Calu3 (cell line): ENCODE measurements at regions not wholly inside any gene's neighbourhood (a gene's known extent, or its start where the extent isn't known, plus 50 kb on each side); places are given as distances from the start of the nearest gene placed in this dataset.

Experiments
- BruUV-seq: library from RNA; stranded (reverse); fragments of 400-500 nt; replicated peaks from 2 replicates; lab custom pipeline; 2021; lab: Mats Ljungman, UMichigan
- CTCF ChIA-PET: fragments of 300-600 bp; sonication (Branson Sonifier 250); formaldehyde crosslinking; loops from one replicate; lab custom pipeline; 2022; ENCODE audit warnings: antibody characterized with exemption; lab: Charles Lee
- DNase-seq: peaks from one replicate; pipeline ENCODE4 v3.0.0; 2022
- H3K27ac Mint-ChIP-seq: one replicate; pipeline ENCODE4 v1.8.0; 2022; ENCODE audit warnings: mixed read lengths; ENCODE audit not compliant: unreplicated experiment
- H3K27me3 Mint-ChIP-seq: one replicate; pipeline ENCODE4 v1.8.0; 2022; ENCODE audit warnings: mixed read lengths; ENCODE audit not compliant: unreplicated experiment
- H3K36me3 Mint-ChIP-seq: one replicate; pipeline ENCODE4 v1.8.0; 2022; ENCODE audit warnings: mild to moderate bottlenecking, moderate library complexity, mixed read lengths; ENCODE audit not compliant: insufficient read depth, unreplicated experiment
- H3K4me1 Mint-ChIP-seq: one replicate; pipeline ENCODE4 v1.8.0; 2022; ENCODE audit warnings: mild to moderate bottlenecking, low read depth, mixed read lengths; ENCODE audit not compliant: unreplicated experiment
- H3K4me3 Mint-ChIP-seq: one replicate; pipeline ENCODE4 v1.8.0; 2022; ENCODE audit warnings: mild to moderate bottlenecking, low read depth, moderate library complexity, mixed read lengths; ENCODE audit not compliant: unreplicated experiment
- H3K9me3 Mint-ChIP-seq: one replicate; pipeline ENCODE4 v1.8.0; 2022; ENCODE audit warnings: low read depth, mixed read lengths; ENCODE audit not compliant: unreplicated experiment
- intact Hi-C: fragments of 100-400 bp; cut with micrococcal nuclease; formaldehyde crosslinking; loops from one replicate; pipeline ENCODE4 v1.10.0; 2022; ENCODE audit not compliant: unreplicated experiment
- TF ChIP-seq, protein P1 (sequence below): fragments of 200-600 bp; IDR thresholded peaks from one replicate; pipeline ENCODE4 v1.8.0; 2022; ENCODE audit warnings: antibody characterized with exemption; ENCODE audit not compliant: unreplicated experiment

DNA sequence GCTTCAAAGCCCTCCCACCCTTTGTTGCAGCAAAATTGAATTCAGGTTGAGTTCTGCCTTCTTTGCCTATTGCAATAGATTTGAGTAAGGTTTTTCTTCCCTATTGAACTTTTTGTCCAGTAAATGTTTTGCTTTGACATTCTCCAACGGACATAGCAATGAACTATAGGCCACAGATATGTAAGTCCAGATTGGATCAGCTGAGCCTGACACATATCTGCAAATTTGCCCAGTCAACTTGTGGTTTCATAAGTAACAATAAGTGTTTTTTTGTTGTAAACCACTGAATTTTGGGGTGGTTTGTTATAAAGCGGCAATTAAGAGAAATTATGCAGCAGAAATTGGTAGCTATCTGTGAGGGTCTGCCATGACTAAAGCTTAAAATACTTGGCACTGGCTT, 332.1 kb upstream of the SORCS1 start:
- intact Hi-C loops = no loop called here
- TF ChIP-seq, protein P1, sequence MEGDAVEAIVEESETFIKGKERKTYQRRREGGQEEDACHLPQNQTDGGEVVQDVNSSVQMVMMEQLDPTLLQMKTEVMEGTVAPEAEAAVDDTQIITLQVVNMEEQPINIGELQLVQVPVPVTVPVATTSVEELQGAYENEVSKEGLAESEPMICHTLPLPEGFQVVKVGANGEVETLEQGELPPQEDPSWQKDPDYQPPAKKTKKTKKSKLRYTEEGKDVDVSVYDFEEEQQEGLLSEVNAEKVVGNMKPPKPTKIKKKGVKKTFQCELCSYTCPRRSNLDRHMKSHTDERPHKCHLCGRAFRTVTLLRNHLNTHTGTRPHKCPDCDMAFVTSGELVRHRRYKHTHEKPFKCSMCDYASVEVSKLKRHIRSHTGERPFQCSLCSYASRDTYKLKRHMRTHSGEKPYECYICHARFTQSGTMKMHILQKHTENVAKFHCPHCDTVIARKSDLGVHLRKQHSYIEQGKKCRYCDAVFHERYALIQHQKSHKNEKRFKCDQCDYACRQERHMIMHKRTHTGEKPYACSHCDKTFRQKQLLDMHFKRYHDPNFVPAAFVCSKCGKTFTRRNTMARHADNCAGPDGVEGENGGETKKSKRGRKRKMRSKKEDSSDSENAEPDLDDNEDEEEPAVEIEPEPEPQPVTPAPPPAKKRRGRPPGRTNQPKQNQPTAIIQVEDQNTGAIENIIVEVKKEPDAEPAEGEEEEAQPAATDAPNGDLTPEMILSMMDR = no peak
- DNase-seq = no peak
- H3K4me1 Mint-ChIP-seq = no peaks in the 10 kb centered on the region
- H3K4me3 Mint-ChIP-seq = no peak overlapping the region
- no TSS peak for BruUV-seq
- CTCF ChIA-PET = no interaction called here
- H3K27ac Mint-ChIP-seq = no peak overlapping the region
- no peaks in the 10 kb centered on the region for H3K27me3 Mint-ChIP-seq
- no peaks in the 10 kb centered on the region for H3K36me3 Mint-ChIP-seq
- H3K9me3 Mint-ChIP-seq = peaks cover 7% of the 10 kb centered on the region

- intact Hi-C loops = no loop called here
Observed at GRCh38 chr10:107492389-107492788, 327.9 kb upstream of the SORCS1 start.

GRCh38 chr10:107490389-107490788, 325.9 kb upstream of the SORCS1 start:
- CTCF ChIA-PET = no interaction called here
- no peaks in the 10 kb centered on the region for H3K4me1 Mint-ChIP-seq
- H3K9me3 Mint-ChIP-seq = peaks cover 7% of the 10 kb centered on the region
- no peaks in the 10 kb centered on the region for H3K27me3 Mint-ChIP-seq
- no peak overlapping the region for H3K4me3 Mint-ChIP-seq
- intact Hi-C loops = no loop called here
- BruUV-seq = no TSS peak
- no peak for DNase-seq
- H3K27ac Mint-ChIP-seq = no peak overlapping the region
- no peaks in the 10 kb centered on the region for H3K36me3 Mint-ChIP-seq
- TF ChIP-seq, protein P1 = no peak

More at GRCh38 chr10:107492389-107492788, 327.9 kb upstream of the SORCS1 start:
- H3K4me3 Mint-ChIP-seq = no peak overlapping the region
- no TSS peak for BruUV-seq
- H3K4me1 Mint-ChIP-seq = no peaks in the 10 kb centered on the region
- CTCF ChIA-PET = interaction anchor here (0.8 kb wide), 1 partner anchor 16 kb away, joined by 3 read pairs; no protein-coding TSS in a partner anchor
- H3K36me3 Mint-ChIP-seq = no peaks in the 10 kb centered on the region
- DNase-seq = no peak
- no peak overlapping the region for H3K27ac Mint-ChIP-seq
- H3K9me3 Mint-ChIP-seq = peaks cover 7% of the 10 kb centered on the region
- H3K27me3 Mint-ChIP-seq = no peaks in the 10 kb centered on the region
- TF ChIP-seq, protein P1 = no peak

- intact Hi-C loops = no loop called here
- no peak for DNase-seq
- CTCF ChIA-PET = interaction anchor here (0.6 kb wide), 1 partner anchor 773 kb away, joined by 3 read pairs; no protein-coding TSS in a partner anchor
- TF ChIP-seq, protein P1 = no peak
- BruUV-seq = no TSS peak
- Mint-ChIP-seq H3K9me3 (peaks cover 6% of the 10 kb centered on the region), H3K27ac (no peak overlapping the region), H3K4me3 (no peak overlapping the region), H3K36me3 (no peaks in the 10 kb centered on the region), H3K27me3 (no peaks in the 10 kb centered on the region), H3K4me1 (no peaks in the 10 kb centered on the region)
Observed at GRCh38 chr10:107487284-107487683, 322.8 kb upstream of the SORCS1 start.
